ENCODE measurements at regions not wholly inside any gene's neighbourhood (a gene's known extent, or its start where the extent isn't known, plus 50 kb on each side); places are given as distances from the start of the nearest gene placed in this dataset.

- TF ChIP-seq CTCF (IDR thresholded peaks at IDR 0.05; ENCODE audit: poor library complexity) (no peak), EZH2 (IDR thresholded peaks at IDR 0.05; ENCODE audit: borderline replicate concordance) (no peak), EZH2phosphoT487 (IDR thresholded peaks at IDR 0.05; ENCODE audit: low read depth, severe bottlenecking, unreplicated experiment) (no peak)
Observed at GRCh38 chr18:73556904-73557303, 590.7 kb downstream of the FBXO15 start.

Data from hepatocyte (in vitro differentiated cells).